Activated CD4-positive, alpha-beta T cell treated with anti-CD3 and anti-CD28 coated beads, Interleukin-2, Interleukin-6, amounts not matched to agents 100 ng/mL and 50 ng/mL, durations not matched to agents 16 hours and 8 hours (primary cell): ENCODE measurements at regions not wholly inside any gene's neighbourhood (a gene's known extent, or its start where the extent isn't known, plus 50 kb on each side); places are given as distances from the start of the nearest gene placed in this dataset.
"Not testable (repeated sequence)": the region's sequence is repeated elsewhere in the genome, so short reads cannot be mapped to it uniquely, and the experiment has no call there.

Source experiments
- DNase-seq: peaks from one replicate; pipeline ENCODE4 v3.0.0-alpha.2; 2020

- DNase-seq, result not testable (repeated sequence)
These were observed 58.3 kb downstream of the ART5 start for GRCh38 chr11:3583476-3583875.

DNA sequence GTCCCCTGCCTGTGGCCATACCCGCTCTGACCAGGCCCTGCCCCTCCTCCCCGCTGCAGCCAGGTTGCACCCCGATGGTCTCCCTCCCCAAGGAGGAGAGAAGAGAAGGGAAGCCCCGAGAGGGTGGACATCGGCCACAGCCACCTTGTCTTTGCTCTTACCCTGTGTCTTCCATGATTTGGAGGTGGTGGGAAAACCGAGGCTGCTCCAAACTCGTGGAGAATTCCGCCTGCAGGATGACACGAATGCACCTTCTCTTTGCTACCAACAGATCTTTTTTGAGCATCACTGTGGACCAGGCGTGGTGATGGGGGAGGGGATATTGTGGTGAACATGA, 60.4 kb downstream of the ART5 start:
- DNase-seq, result not testable (repeated sequence)

DNA sequence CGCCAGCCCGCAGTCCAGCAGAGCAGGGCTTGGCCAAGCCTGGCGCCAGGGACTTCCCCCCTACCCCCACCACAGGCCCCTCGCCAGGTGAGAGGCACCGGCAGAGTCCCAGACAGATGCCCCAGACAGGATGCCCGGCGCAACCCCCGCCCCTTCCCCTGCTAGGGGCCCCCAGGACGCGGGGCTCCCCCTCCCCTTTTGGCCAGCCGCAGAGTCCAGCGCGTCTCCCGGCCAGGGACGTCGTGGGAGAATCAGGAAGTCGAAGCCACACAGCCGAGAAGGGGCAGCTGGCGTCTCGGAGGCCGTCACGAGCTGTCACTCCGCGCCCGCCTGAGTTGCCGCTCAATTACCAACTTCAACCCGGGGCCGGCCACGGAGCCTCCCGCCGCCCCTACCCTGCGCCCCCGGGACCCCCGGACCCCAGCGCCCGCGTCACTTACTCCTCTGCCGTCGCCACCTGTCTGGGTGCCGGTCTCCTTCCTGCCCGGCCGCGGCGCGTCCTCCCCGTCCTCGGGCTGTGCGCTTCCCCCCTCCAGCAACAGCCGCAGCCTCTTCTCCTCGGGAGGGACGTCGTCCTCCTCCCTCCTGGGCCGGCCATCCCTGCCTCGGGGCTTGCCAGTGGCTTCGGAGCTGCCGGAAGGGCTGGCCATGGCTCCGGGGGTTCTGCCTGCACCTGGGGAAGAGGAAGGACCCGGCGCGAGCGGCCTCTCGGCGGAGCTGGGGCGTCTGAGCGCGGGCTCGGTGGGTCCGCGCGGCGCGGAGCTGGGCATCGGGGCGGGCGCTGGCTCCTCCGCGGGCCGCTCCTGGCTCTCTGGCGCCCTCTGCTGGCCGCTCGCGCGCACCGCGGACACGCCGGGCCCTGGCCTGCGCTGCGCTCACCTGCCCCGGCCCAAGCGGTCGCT, 61.1 kb downstream of the ART5 start:
- peak; percentile 70 for DNase-seq

- not testable (repeated sequence) for DNase-seq
These were observed 62.0 kb downstream of the ART5 start for GRCh38 chr11:3579600-3580459.

DNA sequence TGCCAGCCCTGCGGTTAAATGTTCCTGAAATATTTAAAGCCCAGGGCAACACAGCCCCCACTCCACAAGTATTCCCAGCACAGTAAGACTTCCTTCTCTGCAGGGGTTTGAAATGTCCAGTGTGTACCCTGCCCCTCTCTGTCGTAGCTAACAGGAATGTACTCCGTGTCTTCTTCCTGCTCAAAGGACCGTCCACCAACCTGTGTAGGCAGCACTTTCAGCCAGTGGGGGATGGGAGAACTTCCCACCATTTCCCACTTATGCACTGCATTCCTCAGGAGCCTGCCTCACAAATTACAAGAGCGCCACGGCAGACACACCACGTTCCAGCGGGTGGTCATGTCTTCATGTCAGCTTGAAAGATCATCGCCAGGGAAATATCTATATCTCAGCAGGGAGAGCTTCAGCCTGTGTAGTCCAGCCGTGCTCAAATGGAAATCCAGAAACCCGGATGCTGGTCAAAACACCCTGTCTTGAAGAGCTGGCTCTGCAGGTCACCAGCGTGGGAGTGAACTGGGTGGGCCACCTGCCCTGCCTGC, 65.7 kb downstream of the ART5 start:
- not testable (repeated sequence) for DNase-seq

DNA sequence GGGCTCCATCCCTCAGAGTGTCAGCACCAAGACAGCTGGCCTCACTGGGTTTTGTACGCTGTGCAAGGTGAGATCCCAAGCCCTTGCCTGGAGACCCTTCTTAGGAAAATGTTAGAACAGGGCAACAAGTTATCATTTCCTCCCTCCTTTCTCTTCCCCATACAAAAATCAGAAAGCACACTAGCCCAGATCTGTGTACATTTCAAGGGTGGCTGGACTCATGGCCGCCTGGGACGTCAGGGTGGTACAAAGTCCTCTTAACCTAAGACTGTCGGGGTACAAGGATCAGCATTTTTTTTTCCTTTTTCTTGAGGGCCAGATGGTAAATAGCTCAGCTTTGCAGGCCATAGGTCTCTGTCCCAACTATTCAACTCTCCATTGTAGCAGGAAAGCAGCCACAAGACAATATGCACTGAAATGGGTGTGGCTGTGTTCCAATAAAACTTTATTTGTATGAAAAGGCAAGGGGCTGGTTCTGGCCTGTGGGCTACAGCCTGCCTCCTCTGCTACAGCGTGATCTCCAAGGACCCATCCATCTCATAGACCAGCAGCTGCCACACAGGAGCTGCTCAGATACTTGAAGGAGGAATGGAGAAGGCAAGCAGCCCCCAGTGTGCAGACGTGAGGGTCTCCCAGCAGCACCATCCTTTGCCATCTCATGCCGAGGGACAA, 68.7 kb downstream of the ART5 start:
- not testable (repeated sequence) for DNase-seq

DNA sequence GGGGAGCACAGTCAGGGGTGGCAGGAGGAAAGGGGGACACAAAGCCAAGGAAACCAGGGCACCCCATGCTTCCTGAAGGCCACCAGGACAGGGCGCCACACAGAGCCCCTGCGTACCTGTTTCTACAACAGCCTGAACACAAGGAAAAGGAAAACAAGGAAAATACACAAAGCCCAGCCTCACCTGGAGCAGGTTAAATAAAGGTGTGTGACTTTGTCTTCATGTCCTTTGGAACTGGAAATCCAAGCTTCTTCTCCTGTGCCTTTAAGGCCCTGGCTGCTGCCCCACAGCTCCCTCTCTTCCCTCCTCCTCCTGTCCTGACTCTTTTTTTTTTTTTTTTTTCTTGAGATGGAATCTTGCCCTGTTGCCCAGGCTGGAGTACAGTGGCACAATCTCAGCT, 70.0 kb downstream of the ART5 start:
- DNase-seq, result not testable (repeated sequence)

- not testable (repeated sequence) for DNase-seq
These were observed 76.0 kb downstream of the ART5 start for GRCh38 chr11:3565838-3566237.

- DNase-seq, result peak; percentile 25
These were observed 77.4 kb downstream of the ART5 start for GRCh38 chr11:3564383-3564782.

DNA sequence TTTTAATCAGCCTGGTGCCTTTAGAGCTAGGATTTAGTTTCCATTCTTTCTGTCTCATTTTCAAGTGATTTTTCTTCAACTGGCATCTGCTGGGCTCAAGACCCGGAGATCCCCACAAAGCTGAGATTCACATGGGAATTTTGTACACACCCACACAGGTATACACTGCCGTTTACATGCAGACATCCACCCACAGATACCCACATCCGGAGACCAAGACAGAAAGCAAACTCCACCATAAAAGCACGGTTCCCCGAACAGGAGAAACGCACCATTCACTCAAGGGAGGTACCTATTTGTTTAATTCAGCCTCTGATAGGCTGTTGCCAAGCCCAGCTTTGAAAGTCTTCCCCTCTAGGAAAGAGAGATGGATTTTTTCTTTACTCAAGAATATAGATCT, 87.2 kb downstream of the ART5 start:
- peak; percentile 2 for DNase-seq

- not testable (repeated sequence) for DNase-seq
These were observed 96.8 kb downstream of the ART5 start for GRCh38 chr11:3544990-3545389.

- not testable (repeated sequence) for DNase-seq
These were observed 103.6 kb downstream of the ART5 start for GRCh38 chr11:3538220-3538619.

- not testable (repeated sequence) for DNase-seq
These were observed 104.5 kb downstream of the ART5 start for GRCh38 chr11:3537254-3537653.

- DNase-seq, result not testable (repeated sequence)
These were observed 108.8 kb downstream of the ART5 start for GRCh38 chr11:3532958-3533357.

DNA sequence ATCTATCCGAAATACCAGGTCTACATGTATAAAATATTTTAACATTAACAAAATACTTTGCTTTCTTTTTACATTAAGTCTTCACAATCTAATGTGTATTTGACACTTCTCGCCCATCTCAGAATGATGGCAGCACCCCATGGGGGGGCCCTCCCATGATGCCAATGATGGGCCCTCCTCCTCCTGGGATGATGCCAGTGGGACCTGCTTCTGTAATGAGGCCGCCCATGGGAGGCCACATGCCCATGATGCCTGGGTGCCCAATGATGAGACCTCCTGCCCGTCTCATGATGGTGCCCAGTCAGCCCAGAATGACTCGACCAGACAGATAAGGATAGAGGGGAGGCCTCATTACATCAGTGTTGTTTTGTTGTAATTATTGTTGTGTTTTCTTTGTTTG, 110.5 kb downstream of the ART5 start:
- not testable (repeated sequence) for DNase-seq

GRCh38 chr11:3523567-3523966, 118.2 kb downstream of the ART5 start:
- not testable (repeated sequence) for DNase-seq

DNA sequence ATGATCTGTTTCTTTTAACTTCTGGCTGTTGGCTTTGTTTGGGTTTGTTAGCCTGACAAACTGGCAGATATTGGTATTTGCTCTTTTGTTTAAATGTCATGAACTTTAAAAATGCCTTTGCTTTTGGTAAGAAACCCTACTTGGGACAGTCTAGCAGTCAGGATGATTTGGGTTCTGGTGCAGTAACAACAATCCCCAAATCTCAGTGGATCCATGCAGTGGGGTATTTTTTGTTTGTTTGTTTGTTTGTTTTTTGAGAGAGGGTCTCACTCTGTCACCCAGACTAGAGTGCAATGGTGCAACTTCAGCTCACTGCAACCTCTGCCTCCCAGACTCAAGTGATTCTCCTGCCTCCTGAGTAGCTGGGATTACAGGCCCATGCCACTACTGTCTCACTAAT, 120.9 kb downstream of the ART5 start:
- DNase-seq, result not testable (repeated sequence)

DNA sequence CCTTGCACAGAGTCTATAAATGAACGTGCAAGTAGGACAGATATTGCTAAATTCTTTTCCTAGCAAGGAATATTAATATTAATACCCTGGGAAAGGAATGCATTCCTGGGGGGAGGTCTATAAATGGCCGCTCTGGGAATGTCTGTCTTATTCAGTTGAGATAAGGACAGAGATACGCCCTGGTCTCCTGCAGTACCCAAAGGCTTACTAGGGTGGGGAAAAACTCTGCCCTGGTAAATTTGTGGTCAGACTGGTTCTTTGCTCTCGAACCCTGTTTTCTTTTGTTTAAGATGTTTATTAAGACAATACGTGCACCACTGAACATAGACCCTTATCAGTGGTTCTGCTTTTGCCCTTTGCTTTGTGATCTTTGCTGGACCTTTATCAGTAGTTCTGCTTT, 122.0 kb downstream of the ART5 start:
- DNase-seq, result not testable (repeated sequence)

- DNase-seq, result not testable (repeated sequence)
These were observed 124.7 kb downstream of the ART5 start for GRCh38 chr11:3516934-3517567.

GRCh38 chr11:3516345-3516933, 125.4 kb downstream of the ART5 start:
- not testable (repeated sequence) for DNase-seq

DNA sequence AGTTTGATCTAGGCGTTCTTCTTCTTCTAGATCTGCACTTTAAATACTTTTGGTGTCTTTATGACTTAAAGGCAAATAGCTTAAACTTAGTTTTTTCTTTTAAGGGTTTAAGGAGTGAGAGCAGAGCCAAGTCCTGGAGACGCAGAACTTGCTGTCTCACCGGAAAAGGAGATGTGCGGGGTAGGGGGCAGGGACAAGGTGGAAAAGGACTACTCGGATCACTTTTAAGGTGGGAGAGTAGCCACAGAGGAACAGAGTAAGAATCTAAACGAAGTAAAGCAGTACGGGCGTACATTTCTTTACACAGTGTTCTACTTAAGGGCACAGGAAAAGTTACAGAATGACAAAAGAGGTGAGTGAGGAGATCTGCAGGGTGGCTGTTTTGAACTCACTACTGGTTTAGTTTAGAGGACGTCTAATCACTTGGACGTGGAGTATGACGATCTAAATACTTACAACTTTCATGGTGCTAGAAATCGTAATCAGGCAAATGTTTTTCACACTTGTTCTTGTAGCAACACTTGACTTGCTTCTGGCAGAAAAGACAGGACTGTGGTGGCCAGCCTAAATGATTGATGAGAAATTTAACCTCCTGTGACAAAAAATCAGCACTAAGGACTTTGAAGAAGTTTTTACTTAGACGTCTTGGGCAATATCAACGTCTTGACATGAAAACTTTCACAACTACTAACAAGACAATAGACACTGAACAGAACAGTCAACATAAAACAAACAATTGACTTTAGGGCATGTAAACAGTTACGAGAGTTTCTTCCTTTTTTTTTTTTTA, 127.0 kb downstream of the ART5 start:
- not testable (repeated sequence) for DNase-seq
